ENCODE measurements at regions not wholly inside any gene's neighbourhood (a gene's known extent, or its start where the extent isn't known, plus 50 kb on each side); places are given as distances from the start of the nearest gene placed in this dataset.
"Not testable (repeated sequence)": the region's sequence is repeated elsewhere in the genome, so short reads cannot be mapped to it uniquely, and the experiment has no call there.

GRCh38 chr16:88226302-88226701 is 156.5 kb upstream of the ZNF469 start:
- not testable (repeated sequence) for H3K9me3 Mint-ChIP-seq; DNase-seq (ENCODE audit: extremely low spot score, unreplicated experiment); H3K4me1 Mint-ChIP-seq (ENCODE audit: unreplicated experiment); H3K27me3 Mint-ChIP-seq; H3K27ac Mint-ChIP-seq; H3K36me3 Mint-ChIP-seq; H3K4me3 Mint-ChIP-seq

GRCh38 chr16:88227026-88227721 is 155.6 kb upstream of the ZNF469 start:
- not testable (repeated sequence) for H3K27ac Mint-ChIP-seq; H3K4me1 Mint-ChIP-seq (ENCODE audit: unreplicated experiment); H3K36me3 Mint-ChIP-seq; H3K9me3 Mint-ChIP-seq; H3K27me3 Mint-ChIP-seq; DNase-seq (ENCODE audit: extremely low spot score, unreplicated experiment); H3K4me3 Mint-ChIP-seq

- not testable (repeated sequence) for H3K36me3 Mint-ChIP-seq; H3K27ac Mint-ChIP-seq; H3K9me3 Mint-ChIP-seq; DNase-seq (ENCODE audit: extremely low spot score, unreplicated experiment); H3K4me3 Mint-ChIP-seq; H3K4me1 Mint-ChIP-seq (ENCODE audit: unreplicated experiment); H3K27me3 Mint-ChIP-seq
Measured at GRCh38 chr16:88227722-88228482, 154.9 kb upstream of the ZNF469 start.

GRCh38 chr16:88228751-88229150 is 154.0 kb upstream of the ZNF469 start:
- not testable (repeated sequence) for H3K4me1 Mint-ChIP-seq (ENCODE audit: unreplicated experiment); H3K9me3 Mint-ChIP-seq; H3K4me3 Mint-ChIP-seq; H3K36me3 Mint-ChIP-seq; H3K27me3 Mint-ChIP-seq; H3K27ac Mint-ChIP-seq; DNase-seq (ENCODE audit: extremely low spot score, unreplicated experiment)

- not testable (repeated sequence) for DNase-seq (ENCODE audit: extremely low spot score, unreplicated experiment); H3K27ac Mint-ChIP-seq; H3K36me3 Mint-ChIP-seq; H3K9me3 Mint-ChIP-seq; H3K4me1 Mint-ChIP-seq (ENCODE audit: unreplicated experiment); H3K4me3 Mint-ChIP-seq; H3K27me3 Mint-ChIP-seq
Measured at GRCh38 chr16:88229710-88230109, 153.0 kb upstream of the ZNF469 start.

GRCh38 chr16:88230276-88230966 is 152.3 kb upstream of the ZNF469 start:
- not testable (repeated sequence) for H3K4me3 Mint-ChIP-seq; H3K36me3 Mint-ChIP-seq; H3K9me3 Mint-ChIP-seq; H3K27ac Mint-ChIP-seq; H3K4me1 Mint-ChIP-seq (ENCODE audit: unreplicated experiment); H3K27me3 Mint-ChIP-seq
- DNase-seq (ENCODE audit: extremely low spot score, unreplicated experiment) = peak; percentile 37

GRCh38 chr16:88230967-88231615 is 151.7 kb upstream of the ZNF469 start:
- not testable (repeated sequence) for H3K36me3 Mint-ChIP-seq, H3K9me3 Mint-ChIP-seq, H3K4me3 Mint-ChIP-seq, H3K27ac Mint-ChIP-seq, H3K27me3 Mint-ChIP-seq
- peak; percentile 36 for DNase-seq (ENCODE audit: extremely low spot score, unreplicated experiment)
- H3K4me1 Mint-ChIP-seq (ENCODE audit: unreplicated experiment) = peaks cover 10% of the 10 kb centered on the region

- H3K4me1 Mint-ChIP-seq (ENCODE audit: unreplicated experiment) = peaks cover 10% of the 10 kb centered on the region
- DNase-seq (ENCODE audit: extremely low spot score, unreplicated experiment); H3K27me3 Mint-ChIP-seq; H3K36me3 Mint-ChIP-seq; H3K27ac Mint-ChIP-seq; H3K9me3 Mint-ChIP-seq; H3K4me3 Mint-ChIP-seq: not testable (repeated sequence)
Measured at GRCh38 chr16:88231839-88232238, 150.9 kb upstream of the ZNF469 start.

- not testable (repeated sequence) for H3K4me3 Mint-ChIP-seq; DNase-seq (ENCODE audit: extremely low spot score, unreplicated experiment); H3K27me3 Mint-ChIP-seq; H3K9me3 Mint-ChIP-seq; H3K36me3 Mint-ChIP-seq; H3K27ac Mint-ChIP-seq
- H3K4me1 Mint-ChIP-seq (ENCODE audit: unreplicated experiment) = peaks cover 10% of the 10 kb centered on the region
Measured at GRCh38 chr16:88232401-88233258, 150.1 kb upstream of the ZNF469 start.

GRCh38 chr16:88233621-88234420 is 148.9 kb upstream of the ZNF469 start:
- not testable (repeated sequence) for H3K27ac Mint-ChIP-seq; H3K4me3 Mint-ChIP-seq; DNase-seq (ENCODE audit: extremely low spot score, unreplicated experiment); H3K27me3 Mint-ChIP-seq; H3K36me3 Mint-ChIP-seq; H3K9me3 Mint-ChIP-seq
- H3K4me1 Mint-ChIP-seq (ENCODE audit: unreplicated experiment) = peaks cover 10% of the 10 kb centered on the region

GRCh38 chr16:88234421-88235271 is 148.1 kb upstream of the ZNF469 start:
- not testable (repeated sequence) for H3K4me3 Mint-ChIP-seq; H3K36me3 Mint-ChIP-seq; H3K9me3 Mint-ChIP-seq; DNase-seq (ENCODE audit: extremely low spot score, unreplicated experiment); H3K27me3 Mint-ChIP-seq; H3K27ac Mint-ChIP-seq
- H3K4me1 Mint-ChIP-seq (ENCODE audit: unreplicated experiment) = peaks cover 10% of the 10 kb centered on the region

- H3K36me3 Mint-ChIP-seq; H3K27me3 Mint-ChIP-seq; H3K9me3 Mint-ChIP-seq; DNase-seq (ENCODE audit: extremely low spot score, unreplicated experiment): not testable (repeated sequence)
- Mint-ChIP-seq H3K4me3 (peak overlapping the region; percentile 1), H3K27ac (peak overlapping the region; percentile 89), H3K4me1 (ENCODE audit: unreplicated experiment) (peaks cover 10% of the 10 kb centered on the region)
Measured at GRCh38 chr16:88235691-88236090, 147.1 kb upstream of the ZNF469 start.

Measured in type B pancreatic cell (in vitro differentiated cells).